ENCODE measurements at regions not wholly inside any gene's neighbourhood (a gene's known extent, or its start where the extent isn't known, plus 50 kb on each side); places are given as distances from the start of the nearest gene placed in this dataset.

DNA sequence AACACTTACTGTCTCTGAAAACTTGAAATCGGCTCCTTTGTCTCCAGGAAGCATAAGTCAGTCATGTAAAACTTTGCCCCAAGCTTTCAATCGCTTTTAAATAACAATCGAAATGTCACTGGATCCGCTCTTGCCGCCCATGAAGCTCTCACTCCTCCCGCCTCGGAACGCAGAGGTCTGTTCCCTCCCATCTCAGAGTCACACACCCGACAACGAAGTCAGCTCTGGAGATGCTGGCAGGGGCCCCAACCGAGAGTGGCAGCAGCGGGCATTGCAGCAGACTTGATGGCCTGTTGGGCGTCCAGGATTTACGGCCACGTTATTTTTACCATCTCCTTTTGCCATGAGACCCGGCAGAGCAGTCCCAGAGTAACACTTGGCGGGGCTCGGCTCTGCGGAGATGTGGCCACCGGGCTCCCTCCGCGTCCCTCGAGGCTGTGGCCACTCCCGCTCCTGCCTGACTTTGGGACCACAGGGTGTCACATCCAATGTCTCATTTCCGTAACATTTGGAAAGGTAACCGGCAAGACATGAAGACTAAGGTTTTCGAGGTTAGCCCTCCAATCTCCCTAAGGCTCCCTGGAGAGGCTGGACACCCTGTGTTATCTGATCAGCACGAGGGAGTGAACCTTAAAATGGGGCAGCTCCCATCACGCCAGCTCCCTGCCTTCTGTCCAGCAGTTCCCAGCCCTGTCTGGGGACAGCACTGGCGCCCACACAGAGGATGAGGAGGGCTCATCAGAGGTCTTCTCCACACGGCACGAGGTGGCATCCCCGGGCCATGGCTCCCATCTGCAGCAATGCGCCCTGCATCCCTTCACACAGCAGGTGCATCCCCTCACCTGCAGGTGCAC lies 62.8 kb upstream of the ADGRA1 start:
- H3K4me1 Mint-ChIP-seq (ENCODE audit: low read depth) = peaks cover 4% of the 10 kb centered on the region
- no peaks in the 10 kb centered on the region for H3K9me3 Mint-ChIP-seq (ENCODE audit: low read depth)
- H3K27me3 Mint-ChIP-seq = peaks cover 22% of the 10 kb centered on the region
- no peak for DNase-seq (ENCODE audit: low spot score, unreplicated experiment)
- H3K4me3 Mint-ChIP-seq (ENCODE audit: low read depth) = no peak overlapping the region
- TF ChIP-seq, protein P1, sequence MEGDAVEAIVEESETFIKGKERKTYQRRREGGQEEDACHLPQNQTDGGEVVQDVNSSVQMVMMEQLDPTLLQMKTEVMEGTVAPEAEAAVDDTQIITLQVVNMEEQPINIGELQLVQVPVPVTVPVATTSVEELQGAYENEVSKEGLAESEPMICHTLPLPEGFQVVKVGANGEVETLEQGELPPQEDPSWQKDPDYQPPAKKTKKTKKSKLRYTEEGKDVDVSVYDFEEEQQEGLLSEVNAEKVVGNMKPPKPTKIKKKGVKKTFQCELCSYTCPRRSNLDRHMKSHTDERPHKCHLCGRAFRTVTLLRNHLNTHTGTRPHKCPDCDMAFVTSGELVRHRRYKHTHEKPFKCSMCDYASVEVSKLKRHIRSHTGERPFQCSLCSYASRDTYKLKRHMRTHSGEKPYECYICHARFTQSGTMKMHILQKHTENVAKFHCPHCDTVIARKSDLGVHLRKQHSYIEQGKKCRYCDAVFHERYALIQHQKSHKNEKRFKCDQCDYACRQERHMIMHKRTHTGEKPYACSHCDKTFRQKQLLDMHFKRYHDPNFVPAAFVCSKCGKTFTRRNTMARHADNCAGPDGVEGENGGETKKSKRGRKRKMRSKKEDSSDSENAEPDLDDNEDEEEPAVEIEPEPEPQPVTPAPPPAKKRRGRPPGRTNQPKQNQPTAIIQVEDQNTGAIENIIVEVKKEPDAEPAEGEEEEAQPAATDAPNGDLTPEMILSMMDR (IDR thresholded peaks at IDR 0.05; ENCODE audit: unreplicated experiment) = no peak
- H3K36me3 Mint-ChIP-seq (ENCODE audit: insufficient read depth) = no peaks in the 10 kb centered on the region
- no peak overlapping the region for H3K27ac Mint-ChIP-seq

DNA sequence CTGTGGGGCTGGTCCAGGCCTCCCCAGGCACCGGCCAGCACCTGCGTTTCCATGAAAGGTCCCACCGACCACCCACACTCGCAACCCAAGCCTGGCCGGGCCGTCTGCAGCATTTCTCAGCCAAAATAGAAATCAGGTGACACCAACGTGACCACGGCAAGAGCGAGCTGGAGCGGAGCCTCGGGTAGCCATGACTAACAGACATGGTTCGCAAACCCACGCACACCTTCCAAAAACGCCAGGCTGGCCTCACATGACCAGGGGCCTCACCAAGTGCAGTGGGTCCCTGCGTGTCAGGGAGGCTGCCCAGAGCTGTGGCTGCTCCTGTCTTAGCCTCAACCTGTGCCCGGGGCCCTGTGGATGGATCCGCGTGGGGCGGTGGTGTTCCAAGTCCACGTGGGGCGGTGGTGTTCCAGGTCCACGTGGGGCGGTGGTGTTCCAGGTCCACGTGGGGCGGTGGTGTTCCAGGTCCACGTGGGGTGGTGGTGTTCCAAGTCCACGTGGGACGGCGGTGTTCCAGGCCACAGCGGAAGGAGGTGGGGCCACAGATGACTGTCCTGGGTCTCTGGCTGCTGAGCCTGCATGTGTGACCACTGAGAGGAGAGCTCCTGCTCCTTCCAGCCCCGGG lies 64.4 kb upstream of the ADGRA1 start:
- H3K36me3 Mint-ChIP-seq (ENCODE audit: insufficient read depth) = no peaks in the 10 kb centered on the region
- peaks cover 4% of the 10 kb centered on the region for H3K4me1 Mint-ChIP-seq (ENCODE audit: low read depth)
- no peak overlapping the region for H3K4me3 Mint-ChIP-seq (ENCODE audit: low read depth)
- H3K27me3 Mint-ChIP-seq = peaks cover 22% of the 10 kb centered on the region
- H3K27ac Mint-ChIP-seq = no peak overlapping the region
- no peaks in the 10 kb centered on the region for H3K9me3 Mint-ChIP-seq (ENCODE audit: low read depth)
- TF ChIP-seq, protein P1 (IDR thresholded peaks at IDR 0.05; ENCODE audit: unreplicated experiment) = no peak
- no peak for DNase-seq (ENCODE audit: low spot score, unreplicated experiment)

DNA sequence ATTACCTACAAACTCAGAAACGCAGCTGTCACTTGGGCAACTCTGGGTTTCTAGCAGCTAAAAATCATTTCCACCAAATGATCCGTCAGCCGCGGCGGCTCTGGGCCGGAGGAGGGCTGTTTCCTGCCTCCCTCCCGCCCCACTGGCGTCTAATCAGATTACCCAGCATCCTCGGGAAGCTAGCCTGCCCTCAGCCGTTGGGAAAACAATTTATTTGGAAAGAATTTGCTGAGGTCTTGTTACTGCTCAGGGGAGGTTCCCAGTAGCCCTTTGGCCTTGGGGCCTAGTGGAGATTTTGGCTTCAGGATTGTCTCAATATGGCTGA lies 65.0 kb upstream of the ADGRA1 start:
- Mint-ChIP-seq H3K9me3 (ENCODE audit: low read depth) (no peaks in the 10 kb centered on the region), H3K4me3 (ENCODE audit: low read depth) (no peak overlapping the region), H3K27me3 (peaks cover 20% of the 10 kb centered on the region), H3K27ac (no peak overlapping the region), H3K36me3 (ENCODE audit: insufficient read depth) (no peaks in the 10 kb centered on the region), H3K4me1 (ENCODE audit: low read depth) (peaks cover 4% of the 10 kb centered on the region)
- TF ChIP-seq, protein P1 (IDR thresholded peaks at IDR 0.05; ENCODE audit: unreplicated experiment) = no peak
- no peak for DNase-seq (ENCODE audit: low spot score, unreplicated experiment)

DNA sequence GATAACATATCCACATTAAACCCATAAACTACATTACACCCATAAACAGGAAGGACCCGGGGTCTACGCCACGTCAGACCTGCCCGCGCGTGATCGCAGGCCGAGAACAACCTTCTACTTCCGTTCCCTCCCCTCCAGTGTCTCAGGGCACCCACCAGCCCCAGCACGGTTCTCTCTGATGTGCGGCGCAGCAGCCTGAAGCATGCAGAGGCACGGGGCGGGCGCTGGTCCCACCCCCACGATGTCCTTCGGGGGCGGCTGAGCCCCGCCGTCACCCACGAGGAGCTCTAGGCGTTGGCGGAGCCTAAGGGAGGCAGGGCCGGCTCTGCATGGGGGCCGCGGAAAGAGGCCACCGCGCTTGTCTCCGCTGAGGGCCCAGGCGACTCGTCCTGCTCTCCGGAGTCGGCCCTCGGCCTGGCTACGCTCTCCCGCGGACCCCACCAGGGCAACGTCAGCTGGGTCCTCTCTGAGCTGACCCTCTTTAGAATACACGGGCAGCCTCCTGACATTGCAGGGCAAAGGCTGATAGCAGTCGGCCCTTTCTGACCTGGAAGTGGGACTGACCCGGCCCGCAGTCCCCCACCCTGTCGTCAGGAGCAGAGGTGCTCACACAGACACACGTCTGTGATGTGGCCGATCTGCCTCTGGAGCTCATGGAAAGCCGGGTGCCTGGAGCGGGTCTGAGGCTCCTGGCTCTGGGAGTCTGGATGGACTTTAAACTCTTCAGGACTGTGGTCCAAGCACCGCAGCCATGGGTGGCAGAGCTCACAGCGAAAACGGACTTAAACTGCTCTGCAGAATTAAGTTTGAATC lies 65.6 kb upstream of the ADGRA1 start:
- Mint-ChIP-seq H3K9me3 (ENCODE audit: low read depth) (no peaks in the 10 kb centered on the region), H3K4me1 (ENCODE audit: low read depth) (no peaks in the 10 kb centered on the region), H3K27me3 (peaks cover 16% of the 10 kb centered on the region), H3K36me3 (ENCODE audit: insufficient read depth) (no peaks in the 10 kb centered on the region), H3K4me3 (ENCODE audit: low read depth) (no peak overlapping the region), H3K27ac (no peak overlapping the region)
- no peak for DNase-seq (ENCODE audit: low spot score, unreplicated experiment)
- TF ChIP-seq, protein P1 (IDR thresholded peaks at IDR 0.05; ENCODE audit: unreplicated experiment) = no peak
